ENCODE measurements at regions not wholly inside any gene's neighbourhood (a gene's known extent, or its start where the extent isn't known, plus 50 kb on each side); places are given as distances from the start of the nearest gene placed in this dataset.

DNA sequence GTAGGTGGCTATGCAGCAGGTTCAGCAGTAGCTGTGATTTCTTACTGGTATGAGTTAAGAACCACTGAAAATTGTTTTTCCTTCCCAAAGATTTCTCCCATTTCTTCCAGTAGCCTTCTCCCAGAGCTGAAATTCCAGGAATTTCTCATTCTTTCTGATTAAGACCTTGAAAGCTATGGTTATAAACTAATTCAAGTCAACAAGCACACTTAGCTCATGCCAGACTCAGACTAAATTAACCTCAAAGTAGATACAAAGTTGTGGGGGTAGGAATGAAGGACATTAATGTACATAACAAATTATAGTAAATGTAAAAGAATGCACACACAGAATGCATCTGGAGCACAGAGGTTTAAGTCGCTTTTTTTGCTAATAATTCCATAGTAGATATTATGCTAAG is 103.6 kb upstream of the SOX11 start:
- intact Hi-C loops (cut with micrococcal nuclease) = no loop called here
- Histone ChIP-seq H3K9me3 (replicated peaks) (no peaks in the 10 kb centered on the region), H3K4me1 (no peaks in the 10 kb centered on the region), H3K27ac (replicated peaks) (no peak overlapping the region), H3K4me3 (no peak overlapping the region), H3K36me3 (no peaks in the 10 kb centered on the region), H3K27me3 (ENCODE audit: low read depth) (peaks cover 34% of the 10 kb centered on the region)
- DNase-seq = no peak
- TF ChIP-seq, protein P1, sequence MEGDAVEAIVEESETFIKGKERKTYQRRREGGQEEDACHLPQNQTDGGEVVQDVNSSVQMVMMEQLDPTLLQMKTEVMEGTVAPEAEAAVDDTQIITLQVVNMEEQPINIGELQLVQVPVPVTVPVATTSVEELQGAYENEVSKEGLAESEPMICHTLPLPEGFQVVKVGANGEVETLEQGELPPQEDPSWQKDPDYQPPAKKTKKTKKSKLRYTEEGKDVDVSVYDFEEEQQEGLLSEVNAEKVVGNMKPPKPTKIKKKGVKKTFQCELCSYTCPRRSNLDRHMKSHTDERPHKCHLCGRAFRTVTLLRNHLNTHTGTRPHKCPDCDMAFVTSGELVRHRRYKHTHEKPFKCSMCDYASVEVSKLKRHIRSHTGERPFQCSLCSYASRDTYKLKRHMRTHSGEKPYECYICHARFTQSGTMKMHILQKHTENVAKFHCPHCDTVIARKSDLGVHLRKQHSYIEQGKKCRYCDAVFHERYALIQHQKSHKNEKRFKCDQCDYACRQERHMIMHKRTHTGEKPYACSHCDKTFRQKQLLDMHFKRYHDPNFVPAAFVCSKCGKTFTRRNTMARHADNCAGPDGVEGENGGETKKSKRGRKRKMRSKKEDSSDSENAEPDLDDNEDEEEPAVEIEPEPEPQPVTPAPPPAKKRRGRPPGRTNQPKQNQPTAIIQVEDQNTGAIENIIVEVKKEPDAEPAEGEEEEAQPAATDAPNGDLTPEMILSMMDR (IDR thresholded peaks at IDR 0.05; ENCODE audit: borderline replicate concordance) = no peak

DNA sequence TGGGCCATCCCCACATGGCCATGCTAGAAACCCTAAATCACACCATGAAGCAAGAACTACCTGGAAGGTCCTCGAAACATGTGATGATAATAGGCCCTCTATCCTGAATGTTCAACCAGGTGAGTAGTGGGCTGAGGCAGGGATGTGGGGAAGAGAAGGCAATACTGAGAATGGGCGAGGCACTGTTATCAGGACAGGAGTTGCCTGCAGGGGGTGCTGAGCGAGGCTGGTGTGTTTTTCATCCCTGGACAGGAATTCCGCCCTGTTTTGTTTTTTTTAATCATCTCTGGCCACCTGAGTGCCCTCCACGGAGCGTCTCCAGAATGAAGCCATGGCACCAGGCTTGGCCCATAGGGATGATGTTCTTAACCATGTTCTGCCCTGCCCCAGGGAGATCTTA is 103.0 kb upstream of the SOX11 start:
- Histone ChIP-seq H3K27me3 (ENCODE audit: low read depth) (peaks cover 34% of the 10 kb centered on the region), H3K27ac (replicated peaks) (no peak overlapping the region), H3K4me3 (no peak overlapping the region), H3K4me1 (no peaks in the 10 kb centered on the region), H3K9me3 (replicated peaks) (no peaks in the 10 kb centered on the region), H3K36me3 (no peaks in the 10 kb centered on the region)
- TF ChIP-seq, protein P1 (IDR thresholded peaks at IDR 0.05; ENCODE audit: borderline replicate concordance) = no peak
- intact Hi-C loops (cut with micrococcal nuclease) = no loop called here
- DNase-seq = no peak

DNA sequence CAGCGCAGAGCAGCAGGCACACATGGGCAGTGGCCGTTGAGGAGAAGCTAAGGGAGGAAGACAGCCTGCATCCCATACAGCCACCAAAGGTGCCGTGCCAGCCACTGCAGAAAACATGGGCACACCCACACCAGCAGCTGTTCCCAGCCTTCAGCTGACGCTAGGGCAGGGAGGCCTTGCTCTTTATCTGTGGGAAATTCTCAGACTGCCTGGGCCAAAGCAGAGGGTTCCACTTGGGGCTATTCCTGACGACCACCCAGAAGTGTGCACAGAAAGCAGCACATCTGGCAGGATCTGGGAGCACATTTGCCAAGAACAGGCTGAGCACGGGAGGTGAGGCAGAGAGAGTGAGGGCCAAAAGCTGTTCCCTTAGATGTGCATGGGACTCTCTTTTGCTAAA is 101.3 kb upstream of the SOX11 start:
- H3K4me3 ChIP-seq = no peak overlapping the region
- no peaks in the 10 kb centered on the region for H3K4me1 ChIP-seq
- H3K36me3 ChIP-seq = no peaks in the 10 kb centered on the region
- intact Hi-C loops (cut with micrococcal nuclease) = no loop called here
- no peaks in the 10 kb centered on the region for H3K9me3 ChIP-seq (replicated peaks)
- TF ChIP-seq, protein P1 (IDR thresholded peaks at IDR 0.05; ENCODE audit: borderline replicate concordance) = no peak
- H3K27ac ChIP-seq (replicated peaks) = no peak overlapping the region
- peaks cover 34% of the 10 kb centered on the region for H3K27me3 ChIP-seq (ENCODE audit: low read depth)
- DNase-seq = no peak

DNA sequence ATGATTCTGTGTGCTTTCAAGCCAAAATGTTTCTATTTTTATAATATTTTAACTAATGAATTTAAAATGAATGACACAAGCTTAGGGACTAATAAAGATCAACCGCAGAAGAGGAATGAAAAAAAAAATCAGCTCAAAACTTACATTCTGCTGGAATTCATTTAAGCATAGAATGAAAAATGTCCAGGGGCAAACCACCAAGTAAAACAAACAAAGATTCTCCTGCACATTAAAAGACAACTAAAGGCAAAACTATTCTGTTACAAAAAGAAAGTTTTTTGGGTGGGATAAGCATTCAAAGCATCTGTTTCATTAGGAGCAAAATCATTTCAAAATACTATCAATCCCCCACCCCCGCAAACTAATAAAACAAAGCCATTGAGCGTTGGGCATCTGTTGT is 99.3 kb upstream of the SOX11 start:
- TF ChIP-seq, protein P1 (IDR thresholded peaks at IDR 0.05; ENCODE audit: borderline replicate concordance) = no peak
- H3K4me1 ChIP-seq = no peaks in the 10 kb centered on the region
- H3K27ac ChIP-seq (replicated peaks) = no peak overlapping the region
- intact Hi-C loops (cut with micrococcal nuclease) = no loop called here
- H3K27me3 ChIP-seq (ENCODE audit: low read depth) = peaks cover 34% of the 10 kb centered on the region
- no peak overlapping the region for H3K4me3 ChIP-seq
- H3K36me3 ChIP-seq = no peaks in the 10 kb centered on the region
- no peaks in the 10 kb centered on the region for H3K9me3 ChIP-seq (replicated peaks)
- DNase-seq = no peak

DNA sequence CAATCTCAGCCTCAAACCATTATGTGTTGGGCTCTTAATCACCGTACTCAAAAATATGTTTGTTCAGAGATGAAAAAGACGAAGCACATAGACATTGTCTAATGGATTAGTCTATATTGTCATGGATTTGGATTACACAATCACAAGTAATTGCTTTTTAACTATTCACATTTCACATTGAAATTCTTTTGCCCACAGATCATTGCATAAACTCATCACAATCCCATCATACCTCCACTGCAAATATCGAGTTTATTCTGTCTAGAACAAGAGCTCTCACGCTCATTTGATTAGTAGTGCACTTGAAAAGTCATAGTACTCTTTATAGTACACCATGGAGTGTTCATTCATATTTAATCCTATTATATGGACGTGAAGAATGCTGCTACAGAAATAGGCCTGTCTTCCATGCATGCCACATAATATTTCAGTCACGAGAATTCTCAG is 97.9 kb upstream of the SOX11 start:
- Histone ChIP-seq H3K27ac (replicated peaks) (no peak overlapping the region), H3K27me3 (ENCODE audit: low read depth) (peaks cover 34% of the 10 kb centered on the region), H3K9me3 (replicated peaks) (no peaks in the 10 kb centered on the region), H3K4me1 (no peaks in the 10 kb centered on the region), H3K4me3 (no peak overlapping the region), H3K36me3 (no peaks in the 10 kb centered on the region)
- TF ChIP-seq, protein P1 (IDR thresholded peaks at IDR 0.05; ENCODE audit: borderline replicate concordance) = no peak
- DNase-seq = no peak
- intact Hi-C loops (cut with micrococcal nuclease) = no loop called here

DNA sequence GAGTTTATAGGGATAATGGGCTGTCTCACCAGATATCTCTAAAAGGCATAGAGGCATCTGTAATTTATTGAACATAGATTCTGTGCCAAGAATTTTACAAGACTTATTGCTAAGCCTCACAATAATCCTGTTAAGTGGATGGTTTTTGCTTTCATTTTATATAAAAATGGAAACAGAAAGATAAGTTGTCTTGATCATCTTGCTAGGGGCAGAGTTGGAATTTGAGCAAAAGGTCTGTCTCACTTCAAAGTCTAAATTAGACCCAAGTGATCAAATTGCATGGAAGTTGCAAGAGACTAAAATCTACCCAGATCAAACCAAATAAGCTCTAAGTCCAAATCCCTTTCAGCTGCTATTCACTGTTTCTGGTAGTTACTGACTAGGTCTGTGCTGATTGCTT is 95.3 kb upstream of the SOX11 start:
- H3K36me3 ChIP-seq = no peaks in the 10 kb centered on the region
- peaks cover under 1% of the 10 kb centered on the region for H3K9me3 ChIP-seq (replicated peaks)
- no peak overlapping the region for H3K27ac ChIP-seq (replicated peaks)
- no peaks in the 10 kb centered on the region for H3K4me1 ChIP-seq
- no peak for DNase-seq
- H3K4me3 ChIP-seq = no peak overlapping the region
- peaks cover 9% of the 10 kb centered on the region for H3K27me3 ChIP-seq (ENCODE audit: low read depth)
- TF ChIP-seq, protein P1 (IDR thresholded peaks at IDR 0.05; ENCODE audit: borderline replicate concordance) = no peak
- intact Hi-C loops (cut with micrococcal nuclease) = no loop called here

All from left ventricle myocardium inferior (tissue), 1 donor.